Endodermal cell (in vitro differentiated cells): ENCODE measurements at regions not wholly inside any gene's neighbourhood (a gene's known extent, or its start where the extent isn't known, plus 50 kb on each side); places are given as distances from the start of the nearest gene placed in this dataset.

Experiments
- DNase-seq: peaks from one replicate; pipeline ENCODE4 v3.0.0-alpha.2; 2017
- H3K27ac ChIP-seq: 2 replicates; pipeline ENCODE4 v1.5.1; 2013; ENCODE audit warnings: mild to moderate bottlenecking, low read depth, low read length, moderate library complexity
- H3K27me3 ChIP-seq: 2 replicates; pipeline ENCODE4 v1.6.1; 2013; ENCODE audit warnings: mild to moderate bottlenecking, low read length, moderate library complexity; ENCODE audit not compliant: insufficient read depth, control insufficient read depth, poor library complexity, severe bottlenecking
- H3K36me3 ChIP-seq: 2 replicates; pipeline ENCODE4 v1.7.0; 2013; ENCODE audit warnings: mild to moderate bottlenecking, low read length, moderate library complexity; ENCODE audit not compliant: control insufficient read depth, insufficient read depth
- H3K4me1 ChIP-seq: one replicate; pipeline ENCODE4 v1.7.0; 2013; ENCODE audit warnings: low read length; ENCODE audit not compliant: control insufficient read depth, insufficient read depth
- H3K4me3 ChIP-seq: 2 replicates; pipeline ENCODE4 v1.5.1; 2013; ENCODE audit warnings: mild to moderate bottlenecking, low read length, moderate library complexity
- H3K9ac ChIP-seq: 2 replicates; pipeline ENCODE4 v1.6.1; 2013; ENCODE audit warnings: mild to moderate bottlenecking, low read length, moderate library complexity; ENCODE audit not compliant: poor library complexity, severe bottlenecking; ENCODE audit errors: extremely low read depth
- H3K9me3 ChIP-seq: 2 replicates; pipeline ENCODE4 v1.6.1; 2013; ENCODE audit warnings: mild to moderate bottlenecking, low read length, moderate library complexity; ENCODE audit not compliant: control insufficient read depth
- H3K27ac Mint-ChIP-seq: 2 replicates; pipeline ENCODE4 v1.8.0; 2020; ENCODE audit warnings: mixed read lengths
- H3K27me3 Mint-ChIP-seq: 2 replicates; pipeline ENCODE4 v1.8.0; 2021; ENCODE audit warnings: mild to moderate bottlenecking, mixed read lengths; ENCODE audit not compliant: insufficient read depth
- H3K36me3 Mint-ChIP-seq: 2 replicates; pipeline ENCODE4 v1.8.0; 2020; ENCODE audit warnings: low read depth, mixed read lengths
- H3K4me1 Mint-ChIP-seq: 2 replicates; pipeline ENCODE4 v1.8.0; 2020; ENCODE audit warnings: mixed read lengths
- H3K4me3 Mint-ChIP-seq: 2 replicates; pipeline ENCODE4 v1.8.0; 2020; ENCODE audit warnings: mild to moderate bottlenecking, moderate library complexity, mixed read lengths
- H3K9me3 Mint-ChIP-seq: 2 replicates; pipeline ENCODE4 v1.8.0; 2020; ENCODE audit warnings: mild to moderate bottlenecking, mixed read lengths
- CTCF ChIP-seq: fragments of 200-600 bp; sonication (generic); conservative IDR thresholded peaks from 2 replicates; pipeline ENCODE4 v1.5.0; 2021; ENCODE audit warnings: antibody characterized with exemption, mild to moderate bottlenecking
- WGBS, 2 experiments: methylation state at CpG; one replicate each; pipeline versions ENCODE4 v1.1.5 to v1.1.7; 2013; ENCODE audit warnings: missing lambda C conversion rate in 2 of 2, mixed read lengths in 1 of 2; ENCODE audit not compliant: insufficient coverage in 1 of 2, insufficient read length in 1 of 2; 5-methylcytosine and 5-hydroxymethylcytosine counted together

- 78 to 81% methylated on average over 3 of the region's 3 CpGs for WGBS, 2 experiments
- H3K27ac Mint-ChIP-seq: no peak overlapping the region
- TF ChIP-seq CTCF: no peak
- H3K9ac ChIP-seq: no peak overlapping the region
- H3K4me1 Mint-ChIP-seq: peaks cover 9% of the 10 kb centered on the region
- no peaks in the 10 kb centered on the region for H3K27me3 ChIP-seq
- no peaks in the 10 kb centered on the region for H3K27me3 Mint-ChIP-seq
- no peaks in the 10 kb centered on the region for H3K9me3 ChIP-seq
- no peak overlapping the region for H3K4me3 Mint-ChIP-seq
- no peak overlapping the region for H3K27ac ChIP-seq
- peaks cover 8% of the 10 kb centered on the region for H3K36me3 Mint-ChIP-seq
- DNase-seq: no peak
- no peak overlapping the region for H3K4me3 ChIP-seq
- H3K9me3 Mint-ChIP-seq: no peaks in the 10 kb centered on the region
- H3K36me3 ChIP-seq: no peaks in the 10 kb centered on the region
- H3K4me1 ChIP-seq: no peaks in the 10 kb centered on the region
These were observed 521.1 kb downstream of the NR2F2 start for GRCh38 chr15:96851613-96852012.

- Mint-ChIP-seq H3K36me3 (peaks cover 6% of the 10 kb centered on the region), H3K4me1 (no peaks in the 10 kb centered on the region), H3K27ac (no peak overlapping the region), H3K27me3 (no peaks in the 10 kb centered on the region), H3K9me3 (no peaks in the 10 kb centered on the region), H3K4me3 (no peak overlapping the region)
- H3K4me3 ChIP-seq: no peak overlapping the region
- H3K36me3 ChIP-seq: no peaks in the 10 kb centered on the region
- no peak overlapping the region for H3K9ac ChIP-seq
- H3K4me1 ChIP-seq: no peaks in the 10 kb centered on the region
- 90 to 94% methylated on average over 8 to 9 of the region's 9 CpGs for WGBS, 2 experiments
- TF ChIP-seq CTCF: no peak
- no peaks in the 10 kb centered on the region for H3K27me3 ChIP-seq
- DNase-seq: no peak
- H3K9me3 ChIP-seq: no peaks in the 10 kb centered on the region
- H3K27ac ChIP-seq: no peak overlapping the region
These were observed 528.2 kb downstream of the NR2F2 start for GRCh38 chr15:96858694-96859093.

- Histone ChIP-seq H3K36me3 (no peaks in the 10 kb centered on the region), H3K9ac (no peak overlapping the region), H3K27ac (no peak overlapping the region), H3K4me3 (no peak overlapping the region), H3K9me3 (no peaks in the 10 kb centered on the region), H3K27me3 (no peaks in the 10 kb centered on the region), H3K4me1 (no peaks in the 10 kb centered on the region)
- H3K4me3 Mint-ChIP-seq: no peak overlapping the region
- H3K27me3 Mint-ChIP-seq: no peaks in the 10 kb centered on the region
- peaks cover under 1% of the 10 kb centered on the region for H3K9me3 Mint-ChIP-seq
- H3K36me3 Mint-ChIP-seq: peaks cover 3% of the 10 kb centered on the region
- no peaks in the 10 kb centered on the region for H3K4me1 Mint-ChIP-seq
- no peak for TF ChIP-seq CTCF
- 74 to 80% methylated on average over 4 of the region's 4 CpGs for WGBS, 2 experiments
- DNase-seq: no peak
- no peak overlapping the region for H3K27ac Mint-ChIP-seq
These were observed 530.2 kb downstream of the NR2F2 start for GRCh38 chr15:96860741-96861140.
